ENCODE measurements at regions not wholly inside any gene's neighbourhood (a gene's known extent, or its start where the extent isn't known, plus 50 kb on each side); places are given as distances from the start of the nearest gene placed in this dataset.

DNA sequence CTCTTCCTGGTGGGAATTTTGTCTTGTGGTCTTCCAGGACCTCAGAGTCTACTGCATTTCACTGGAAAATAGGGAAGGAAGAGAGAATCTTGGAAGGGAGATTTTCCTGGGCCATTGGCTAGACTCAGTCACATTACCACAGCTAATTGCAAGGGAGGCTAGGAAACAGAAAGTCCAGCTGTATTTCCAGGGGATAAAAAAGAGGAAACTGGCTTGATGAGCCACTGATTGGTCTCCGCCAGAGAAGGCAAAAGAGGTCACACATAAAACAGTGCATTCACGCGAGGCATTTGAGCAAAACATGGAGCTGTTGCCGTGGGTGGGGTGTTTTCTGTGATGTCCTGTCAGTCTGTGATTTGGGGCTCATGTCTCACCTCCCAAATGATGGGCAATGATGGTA lies 345.3 kb downstream of the FOXL1 start:
- no peak for TF ChIP-seq CTCF (conservative IDR thresholded peaks at IDR 0.05; ENCODE audit: low read depth, low read length)
- TF ChIP-seq EZH2 (IDR thresholded peaks at IDR 0.05; ENCODE audit: borderline replicate concordance, low read depth, low read length, poor library complexity, severe bottlenecking) = no peak
